ENCODE measurements at regions not wholly inside any gene's neighbourhood (a gene's known extent, or its start where the extent isn't known, plus 50 kb on each side); places are given as distances from the start of the nearest gene placed in this dataset.

DNA sequence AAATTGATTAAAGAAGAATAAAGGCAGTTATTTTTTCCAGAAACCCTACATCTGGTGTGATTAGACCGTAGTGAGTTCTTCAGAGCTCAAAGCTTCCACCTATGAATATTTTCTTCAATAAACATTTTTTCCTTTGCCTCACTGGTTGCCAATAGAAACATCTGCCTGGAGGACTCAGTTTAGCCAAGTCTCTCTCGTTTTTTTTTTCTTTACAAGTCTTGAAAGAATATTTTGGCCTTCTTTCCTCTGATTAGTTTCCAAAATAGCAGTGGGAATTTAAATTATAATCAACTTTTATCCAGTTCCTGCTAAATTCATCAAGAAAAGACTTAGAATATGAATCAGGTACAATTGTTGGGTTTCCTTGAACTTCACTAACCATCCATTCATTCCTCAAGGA lies 897.5 kb downstream of the TLE1 start:
- H3F3A ChIP-seq (ENCODE audit: insufficient read depth): no peaks in the 10 kb centered on the region
- H4K20me1 ChIP-seq (ENCODE audit: low read depth, low read length): no peaks in the 10 kb centered on the region
- TF ChIP-seq EZH2phosphoT487 (conservative IDR thresholded peaks at IDR 0.05; ENCODE audit: low read length): no peak
- TF ChIP-seq, protein P1, sequence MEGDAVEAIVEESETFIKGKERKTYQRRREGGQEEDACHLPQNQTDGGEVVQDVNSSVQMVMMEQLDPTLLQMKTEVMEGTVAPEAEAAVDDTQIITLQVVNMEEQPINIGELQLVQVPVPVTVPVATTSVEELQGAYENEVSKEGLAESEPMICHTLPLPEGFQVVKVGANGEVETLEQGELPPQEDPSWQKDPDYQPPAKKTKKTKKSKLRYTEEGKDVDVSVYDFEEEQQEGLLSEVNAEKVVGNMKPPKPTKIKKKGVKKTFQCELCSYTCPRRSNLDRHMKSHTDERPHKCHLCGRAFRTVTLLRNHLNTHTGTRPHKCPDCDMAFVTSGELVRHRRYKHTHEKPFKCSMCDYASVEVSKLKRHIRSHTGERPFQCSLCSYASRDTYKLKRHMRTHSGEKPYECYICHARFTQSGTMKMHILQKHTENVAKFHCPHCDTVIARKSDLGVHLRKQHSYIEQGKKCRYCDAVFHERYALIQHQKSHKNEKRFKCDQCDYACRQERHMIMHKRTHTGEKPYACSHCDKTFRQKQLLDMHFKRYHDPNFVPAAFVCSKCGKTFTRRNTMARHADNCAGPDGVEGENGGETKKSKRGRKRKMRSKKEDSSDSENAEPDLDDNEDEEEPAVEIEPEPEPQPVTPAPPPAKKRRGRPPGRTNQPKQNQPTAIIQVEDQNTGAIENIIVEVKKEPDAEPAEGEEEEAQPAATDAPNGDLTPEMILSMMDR (IDR thresholded peaks at IDR 0.05; ENCODE audit: insufficient read depth, low read length, poor library complexity, severe bottlenecking): no peak
- no peaks in the 10 kb centered on the region for H3K9me2 ChIP-seq (replicated peaks; ENCODE audit: insufficient read depth, low read length)
- no peak overlapping the region for H3K9ac ChIP-seq (ENCODE audit: low read length)
- H3K4me2 ChIP-seq (ENCODE audit: low read depth, low read length, poor library complexity, severe bottlenecking): no peak overlapping the region
- no peak overlapping the region for H3K27ac ChIP-seq (ENCODE audit: low read depth, low read length)
- no peaks in the 10 kb centered on the region for H3K27me3 ChIP-seq (ENCODE audit: low read length)
- no peaks in the 10 kb centered on the region for H3K9me3 ChIP-seq (ENCODE audit: insufficient read depth, low read length)
- no peaks in the 10 kb centered on the region for H3K79me2 ChIP-seq (ENCODE audit: insufficient read depth, low read length)
- H3K4me3 ChIP-seq (ENCODE audit: insufficient read depth, low read length, poor library complexity, severe bottlenecking): no peak overlapping the region
- H2AFZ ChIP-seq (ENCODE audit: low read depth, low read length, severe bottlenecking): no peak overlapping the region
- H3K36me3 ChIP-seq (ENCODE audit: low read length): no peaks in the 10 kb centered on the region

GRCh38 chr9:80790764-80791163 lies 898.6 kb downstream of the TLE1 start:
- H3K27ac ChIP-seq (ENCODE audit: low read depth, low read length): no peak overlapping the region
- H3F3A ChIP-seq (ENCODE audit: insufficient read depth): no peaks in the 10 kb centered on the region
- no peaks in the 10 kb centered on the region for H3K36me3 ChIP-seq (ENCODE audit: low read length)
- H3K9ac ChIP-seq (ENCODE audit: low read length): no peak overlapping the region
- H3K27me3 ChIP-seq (ENCODE audit: low read length): no peaks in the 10 kb centered on the region
- H2AFZ ChIP-seq (ENCODE audit: low read depth, low read length, severe bottlenecking): no peak overlapping the region
- H3K9me2 ChIP-seq (replicated peaks; ENCODE audit: insufficient read depth, low read length): no peaks in the 10 kb centered on the region
- H3K9me3 ChIP-seq (ENCODE audit: insufficient read depth, low read length): no peaks in the 10 kb centered on the region
- TF ChIP-seq, protein P1 (IDR thresholded peaks at IDR 0.05; ENCODE audit: insufficient read depth, low read length, poor library complexity, severe bottlenecking): no peak
- no peak for TF ChIP-seq EZH2phosphoT487 (conservative IDR thresholded peaks at IDR 0.05; ENCODE audit: low read length)
- no peak overlapping the region for H3K4me3 ChIP-seq (ENCODE audit: insufficient read depth, low read length, poor library complexity, severe bottlenecking)
- no peaks in the 10 kb centered on the region for H3K79me2 ChIP-seq (ENCODE audit: insufficient read depth, low read length)
- no peak overlapping the region for H3K4me2 ChIP-seq (ENCODE audit: low read depth, low read length, poor library complexity, severe bottlenecking)
- H4K20me1 ChIP-seq (ENCODE audit: low read depth, low read length): no peaks in the 10 kb centered on the region

DNA sequence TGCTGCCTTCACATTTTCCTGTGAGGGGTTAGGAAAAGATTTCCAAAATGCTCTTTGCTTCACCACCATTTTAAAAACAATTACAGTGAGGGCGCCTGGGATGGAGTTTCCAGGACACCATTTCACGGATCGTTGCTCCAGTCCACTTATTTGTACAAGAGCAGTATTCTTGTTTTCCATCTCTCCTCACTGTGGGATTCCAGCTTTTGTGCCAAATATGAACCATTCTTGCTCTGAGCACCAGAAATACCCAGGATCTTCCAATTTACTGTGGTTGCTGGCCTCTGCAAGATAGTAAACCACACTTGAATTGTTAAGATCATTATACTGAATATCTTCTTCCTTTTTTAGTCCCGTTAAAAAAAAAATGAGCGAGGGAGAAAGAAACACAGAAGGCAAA lies 899.5 kb downstream of the TLE1 start:
- H3K9ac ChIP-seq (ENCODE audit: low read length): no peak overlapping the region
- H3K4me3 ChIP-seq (ENCODE audit: insufficient read depth, low read length, poor library complexity, severe bottlenecking): no peak overlapping the region
- no peaks in the 10 kb centered on the region for H3K9me2 ChIP-seq (replicated peaks; ENCODE audit: insufficient read depth, low read length)
- no peak overlapping the region for H2AFZ ChIP-seq (ENCODE audit: low read depth, low read length, severe bottlenecking)
- H3K27ac ChIP-seq (ENCODE audit: low read depth, low read length): no peak overlapping the region
- no peaks in the 10 kb centered on the region for H3K27me3 ChIP-seq (ENCODE audit: low read length)
- no peaks in the 10 kb centered on the region for H3K9me3 ChIP-seq (ENCODE audit: insufficient read depth, low read length)
- no peaks in the 10 kb centered on the region for H3K79me2 ChIP-seq (ENCODE audit: insufficient read depth, low read length)
- no peak overlapping the region for H3K4me2 ChIP-seq (ENCODE audit: low read depth, low read length, poor library complexity, severe bottlenecking)
- no peaks in the 10 kb centered on the region for H3K36me3 ChIP-seq (ENCODE audit: low read length)
- TF ChIP-seq EZH2phosphoT487 (conservative IDR thresholded peaks at IDR 0.05; ENCODE audit: low read length): no peak
- TF ChIP-seq, protein P1 (IDR thresholded peaks at IDR 0.05; ENCODE audit: insufficient read depth, low read length, poor library complexity, severe bottlenecking): no peak
- no peaks in the 10 kb centered on the region for H4K20me1 ChIP-seq (ENCODE audit: low read depth, low read length)
- no peaks in the 10 kb centered on the region for H3F3A ChIP-seq (ENCODE audit: insufficient read depth)
